Skin epidermis (tissue), 12 donors: ENCODE measurements at regions not wholly inside any gene's neighbourhood (a gene's known extent, or its start where the extent isn't known, plus 50 kb on each side); places are given as distances from the start of the nearest gene placed in this dataset.

Experiments
- H3K27ac ChIP-seq, 21 experiments: fragments of 200-600 bp; sonication (generic) in 11 of 21; one replicate each; pipeline ENCODE4 v1.5.0; 2020; ENCODE audit warnings: mild to moderate bottlenecking in 3 of 21, inconsistent platforms in 2 of 21, moderate library complexity in 2 of 21
- H3K4me3 ChIP-seq, 7 experiments: fragments of 200-600 bp; sonication (generic) in 2 of 7; one replicate each; pipeline ENCODE4 v1.5.0; 2020; ENCODE audit warnings: inconsistent platforms in 2 of 7, mild to moderate bottlenecking in 2 of 7, moderate library complexity in 1 of 7

GRCh38 chr15:70180186-70180875 lies 82.6 kb upstream of the TLE3 start:
- no peak overlapping the region for H3K27ac ChIP-seq
- H3K4me3 ChIP-seq = no peak overlapping the region

DNA sequence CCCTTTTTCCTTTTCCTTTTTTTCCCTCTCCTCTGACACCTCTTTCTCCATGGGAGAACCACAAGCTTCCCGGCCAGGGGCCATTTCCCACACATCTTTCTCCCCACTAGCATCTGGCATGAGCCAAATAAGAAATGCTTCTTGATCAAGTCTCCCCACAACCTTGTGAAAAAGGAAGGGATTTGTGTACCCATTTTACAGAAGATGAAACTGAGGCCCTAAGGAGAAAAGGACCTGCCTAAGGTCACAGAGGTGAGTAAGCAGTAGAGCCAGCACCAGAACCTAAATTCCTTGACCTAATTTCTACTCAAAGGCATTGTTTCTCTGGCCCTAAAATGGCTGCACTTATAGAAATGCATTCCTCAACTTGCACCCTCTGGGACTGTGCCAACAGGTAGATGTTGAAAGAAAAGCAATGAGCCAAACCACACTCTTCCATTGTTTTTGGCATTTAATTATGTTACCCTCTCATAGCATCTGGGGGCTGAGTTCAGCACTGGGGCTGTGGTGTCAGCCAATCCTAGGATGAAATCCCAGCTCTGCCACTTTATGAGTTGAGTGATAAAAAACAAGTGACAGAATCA lies 81.7 kb upstream of the TLE3 start:
- Histone ChIP-seq H3K4me3 (no peak overlapping the region), H3K27ac (no peak overlapping the region)

DNA sequence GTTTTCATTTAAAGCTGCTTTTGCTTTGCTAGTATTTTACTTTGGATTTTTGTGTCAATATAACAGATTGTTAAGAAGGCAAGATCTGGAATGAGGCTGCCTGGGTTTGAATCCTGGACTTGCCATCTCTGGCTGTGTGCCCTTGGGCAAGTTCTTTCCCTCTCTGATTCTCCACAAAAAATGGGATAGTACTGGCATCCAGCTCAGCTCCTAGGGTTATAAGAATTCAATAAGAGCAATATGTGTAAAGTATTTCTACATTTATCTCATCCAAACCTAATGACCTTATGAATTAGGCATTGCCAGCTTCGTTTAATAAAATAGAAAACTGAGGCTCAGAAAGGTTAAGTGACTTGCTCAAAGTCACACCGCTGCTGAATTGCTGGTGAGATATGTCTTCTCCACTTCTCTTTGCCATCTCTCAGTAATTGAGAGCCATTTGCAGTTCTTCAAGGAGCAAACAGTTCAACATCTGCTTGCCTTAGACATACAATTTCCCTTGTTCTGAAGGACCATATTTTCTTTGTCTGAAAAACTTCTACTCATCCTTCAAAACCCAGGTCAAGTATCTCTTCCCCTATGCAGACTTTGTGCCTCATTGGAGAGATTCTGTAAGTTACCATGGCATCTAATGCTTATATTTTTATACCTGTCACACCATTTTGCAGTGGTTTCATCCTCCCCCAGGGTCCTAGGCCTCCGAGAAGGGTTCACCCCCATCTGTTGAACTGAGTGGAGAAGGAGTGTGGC lies 80.8 kb upstream of the TLE3 start:
- no peak overlapping the region for H3K27ac ChIP-seq

GRCh38 chr15:70172566-70173225 lies 75.0 kb upstream of the TLE3 start:
- no peak overlapping the region for H3K4me3 ChIP-seq
- no peak overlapping the region for H3K27ac ChIP-seq

More for the DNA sequence above, 80.8 kb upstream of the TLE3 start:
- H3K4me3 ChIP-seq = no peak overlapping the region

GRCh38 chr15:70172124-70172523 lies 74.4 kb upstream of the TLE3 start:
- H3K27ac ChIP-seq = no peak overlapping the region
- no peak overlapping the region for H3K4me3 ChIP-seq

DNA sequence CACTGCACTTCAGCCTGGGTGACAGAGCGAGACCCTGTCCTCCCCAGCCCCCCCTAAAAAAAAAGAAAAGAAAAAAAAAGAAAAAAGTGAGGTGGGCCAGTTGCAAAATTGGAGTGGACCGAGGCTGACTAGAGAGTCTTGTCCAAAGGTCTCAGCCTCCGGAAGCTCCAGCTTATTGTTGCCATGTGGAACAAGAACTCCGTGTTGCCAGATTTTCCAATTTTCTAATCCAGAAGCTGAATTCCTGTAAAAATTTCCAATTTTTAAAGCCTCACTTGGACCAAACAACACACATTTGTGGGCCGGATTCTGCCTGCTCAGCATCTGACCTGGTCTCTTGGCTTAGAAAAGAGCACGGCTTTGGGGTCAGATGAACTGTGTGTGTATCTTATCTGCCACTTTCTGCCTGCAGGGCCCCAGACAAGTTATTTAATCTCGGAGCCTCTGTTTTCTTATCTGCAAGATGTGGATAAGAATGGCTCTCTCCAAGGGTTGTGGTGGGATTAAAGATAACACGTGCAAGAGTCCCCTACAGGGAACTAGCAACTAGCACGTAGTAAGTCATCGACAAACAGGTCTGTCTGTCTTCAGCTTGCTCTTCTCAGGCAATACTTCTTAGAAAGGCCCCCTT lies 73.7 kb upstream of the TLE3 start:
- H3K27ac ChIP-seq = no peak overlapping the region

GRCh38 chr15:70170096-70170699 lies 72.5 kb upstream of the TLE3 start:
- H3K4me3 ChIP-seq = no peak overlapping the region
- no peak overlapping the region for H3K27ac ChIP-seq

More for the DNA sequence above, 73.7 kb upstream of the TLE3 start:
- no peak overlapping the region for H3K4me3 ChIP-seq

GRCh38 chr15:70169147-70169546 lies 71.4 kb upstream of the TLE3 start:
- no peak overlapping the region for H3K4me3 ChIP-seq
- no peak overlapping the region for H3K27ac ChIP-seq

DNA sequence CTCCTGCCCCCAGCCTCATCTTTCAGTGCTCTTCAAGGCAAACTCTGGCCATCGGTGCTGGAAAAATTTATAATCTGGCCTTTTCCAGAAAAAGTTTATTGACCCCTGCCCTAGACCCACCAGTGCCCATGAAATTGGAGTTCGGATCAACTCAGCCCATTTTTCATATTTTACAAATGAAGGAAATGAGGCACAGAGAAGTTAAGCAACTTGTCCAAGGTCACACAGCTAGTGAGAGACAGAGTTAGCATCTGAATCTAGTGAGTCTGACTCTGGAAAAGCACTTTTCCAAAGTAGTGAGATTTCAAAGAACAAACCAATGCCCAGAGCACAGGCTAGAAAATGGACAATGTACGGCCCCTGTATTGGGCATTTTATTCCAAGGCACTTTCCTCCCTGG lies 69.4 kb upstream of the TLE3 start:
- Histone ChIP-seq H3K4me3 (no peak overlapping the region), H3K27ac (no peak overlapping the region)

- H3K4me3 ChIP-seq = no peak overlapping the region
- H3K27ac ChIP-seq = no peak overlapping the region
Measured at GRCh38 chr15:70166506-70167087, 68.9 kb upstream of the TLE3 start.

- H3K4me3 ChIP-seq = no peak overlapping the region
- H3K27ac ChIP-seq = no peak overlapping the region
Measured at GRCh38 chr15:70165716-70166284, 68.1 kb upstream of the TLE3 start.

- H3K27ac ChIP-seq = no peak overlapping the region
- H3K4me3 ChIP-seq = no peak overlapping the region
Measured at GRCh38 chr15:70164910-70165715, 67.4 kb upstream of the TLE3 start.

DNA sequence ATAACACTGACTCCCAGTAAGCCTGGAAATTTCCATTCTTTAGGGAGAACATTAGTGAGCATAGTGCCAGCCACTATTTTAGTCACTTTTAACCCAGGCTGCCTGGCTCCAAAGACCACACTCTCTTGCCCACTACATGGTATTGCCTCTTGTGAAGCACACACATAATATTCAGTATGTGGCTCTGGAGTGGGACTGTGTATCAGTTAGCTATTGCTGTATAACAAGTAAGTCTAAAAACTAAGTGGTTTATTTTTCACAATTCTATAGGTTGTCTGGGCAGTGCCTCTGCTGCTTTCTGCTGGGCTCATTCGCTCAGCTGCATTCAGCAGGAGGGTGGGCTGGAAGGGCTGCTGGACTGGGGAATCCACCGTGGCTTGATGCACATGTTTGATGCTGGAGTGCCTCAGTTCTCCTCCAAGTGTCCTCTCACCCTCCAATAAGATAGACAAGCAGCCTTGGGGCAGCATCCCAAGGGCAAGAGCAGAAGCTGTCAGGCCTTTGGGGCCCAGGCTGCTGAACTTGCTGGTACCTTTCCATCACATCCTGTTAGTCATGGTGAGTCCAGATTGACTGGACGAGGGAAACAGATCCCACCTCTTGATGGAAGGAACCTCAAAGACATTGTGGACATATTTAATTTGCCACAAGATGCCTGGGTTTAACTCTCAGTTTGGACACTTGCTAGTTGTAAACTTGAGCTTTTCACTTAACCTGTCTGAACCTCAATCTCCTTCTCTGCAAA lies 66.6 kb upstream of the TLE3 start:
- H3K27ac ChIP-seq = no peak overlapping the region
- H3K4me3 ChIP-seq = no peak overlapping the region

GRCh38 chr15:70160803-70161565 lies 63.3 kb upstream of the TLE3 start:
- Histone ChIP-seq H3K27ac (no peak overlapping the region), H3K4me3 (no peak overlapping the region)

DNA sequence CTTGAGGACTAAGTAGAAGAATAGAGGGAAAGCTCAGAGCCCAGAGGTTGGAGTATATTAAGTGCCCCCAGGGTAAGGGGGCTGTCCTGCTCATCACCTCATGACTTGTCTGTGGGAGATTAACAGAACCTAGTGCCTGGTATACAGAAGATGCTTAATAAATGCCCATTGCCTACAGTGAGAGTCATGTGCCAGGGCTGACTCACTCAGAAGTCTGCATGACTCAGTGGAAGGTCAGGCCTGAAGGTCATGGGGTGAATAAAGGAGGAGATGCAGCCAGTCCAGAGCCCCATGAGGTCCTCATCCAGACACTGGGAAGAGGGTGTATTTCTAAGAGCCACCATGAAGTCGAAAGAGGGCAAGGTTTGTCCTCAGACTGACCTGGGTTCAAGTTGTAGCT lies 62.5 kb upstream of the TLE3 start:
- no peak overlapping the region for H3K27ac ChIP-seq
- H3K4me3 ChIP-seq = no peak overlapping the region

DNA sequence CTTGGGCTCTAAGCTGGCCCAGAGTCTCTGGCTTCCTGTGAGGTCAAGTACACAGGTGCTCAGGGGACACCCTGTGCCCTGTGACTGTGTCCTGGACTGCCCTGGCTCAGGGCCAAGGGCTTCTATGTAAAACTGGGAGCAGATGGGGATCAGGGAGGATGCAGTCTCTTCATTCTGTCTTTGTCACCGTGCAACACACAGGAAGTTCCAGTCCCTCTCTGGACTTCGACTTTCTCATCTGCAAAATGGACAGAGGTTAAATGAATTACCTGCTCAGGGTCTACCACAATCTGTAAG lies 61.9 kb upstream of the TLE3 start:
- H3K4me3 ChIP-seq = no peak overlapping the region

More for the DNA sequence above, 61.9 kb upstream of the TLE3 start:
- no peak overlapping the region for H3K27ac ChIP-seq
